A673 (cell line): ENCODE measurements at regions not wholly inside any gene's neighbourhood (a gene's known extent, or its start where the extent isn't known, plus 50 kb on each side); places are given as distances from the start of the nearest gene placed in this dataset.

Source experiments
- CTCF ChIP-seq: fragments of 300-800, 200-600 bp; sonication (generic); conservative IDR thresholded peaks from 2 replicates; pipeline ENCODE4 v1.5.1; 2017; ENCODE audit warnings: low read depth, mild to moderate bottlenecking, antibody characterized with exemption, low read length, moderate library complexity, mixed read lengths
- EZH2 ChIP-seq: fragments of 200-600 bp; sonication (generic); IDR thresholded peaks from 2 replicates; pipeline ENCODE4 v1.6.1; 2017; ENCODE audit warnings: borderline replicate concordance, low read depth, mild to moderate bottlenecking, mixed read lengths, antibody characterized with exemption, low read length; ENCODE audit not compliant: poor library complexity, severe bottlenecking

GRCh38 chr2:23327416-23327815 lies 57.6 kb upstream of the KLHL29 start:
- TF ChIP-seq CTCF: no peak
- TF ChIP-seq EZH2: no peak
